ENCODE measurements at regions not wholly inside any gene's neighbourhood (a gene's known extent, or its start where the extent isn't known, plus 50 kb on each side); places are given as distances from the start of the nearest gene placed in this dataset.

GRCh38 chr6:169078399-169079145 lies 175.1 kb downstream of the THBS2 start:
- TF ChIP-seq EZH2 (IDR thresholded peaks at IDR 0.05) (no peak), POLR2AphosphoS5 (IDR thresholded peaks at IDR 0.05; ENCODE audit: borderline replicate concordance, low read depth, low read length) (no peak), FOXP2 (optimal IDR thresholded peaks at IDR 0.05; ENCODE audit: control extremely low read depth, extremely low read length, insufficient read depth) (no peak)
